ENCODE measurements at regions not wholly inside any gene's neighbourhood (a gene's known extent, or its start where the extent isn't known, plus 50 kb on each side); places are given as distances from the start of the nearest gene placed in this dataset.
A peak's percentile ranks its signal among the peaks of the same experiment; 100 is the strongest.

DNA sequence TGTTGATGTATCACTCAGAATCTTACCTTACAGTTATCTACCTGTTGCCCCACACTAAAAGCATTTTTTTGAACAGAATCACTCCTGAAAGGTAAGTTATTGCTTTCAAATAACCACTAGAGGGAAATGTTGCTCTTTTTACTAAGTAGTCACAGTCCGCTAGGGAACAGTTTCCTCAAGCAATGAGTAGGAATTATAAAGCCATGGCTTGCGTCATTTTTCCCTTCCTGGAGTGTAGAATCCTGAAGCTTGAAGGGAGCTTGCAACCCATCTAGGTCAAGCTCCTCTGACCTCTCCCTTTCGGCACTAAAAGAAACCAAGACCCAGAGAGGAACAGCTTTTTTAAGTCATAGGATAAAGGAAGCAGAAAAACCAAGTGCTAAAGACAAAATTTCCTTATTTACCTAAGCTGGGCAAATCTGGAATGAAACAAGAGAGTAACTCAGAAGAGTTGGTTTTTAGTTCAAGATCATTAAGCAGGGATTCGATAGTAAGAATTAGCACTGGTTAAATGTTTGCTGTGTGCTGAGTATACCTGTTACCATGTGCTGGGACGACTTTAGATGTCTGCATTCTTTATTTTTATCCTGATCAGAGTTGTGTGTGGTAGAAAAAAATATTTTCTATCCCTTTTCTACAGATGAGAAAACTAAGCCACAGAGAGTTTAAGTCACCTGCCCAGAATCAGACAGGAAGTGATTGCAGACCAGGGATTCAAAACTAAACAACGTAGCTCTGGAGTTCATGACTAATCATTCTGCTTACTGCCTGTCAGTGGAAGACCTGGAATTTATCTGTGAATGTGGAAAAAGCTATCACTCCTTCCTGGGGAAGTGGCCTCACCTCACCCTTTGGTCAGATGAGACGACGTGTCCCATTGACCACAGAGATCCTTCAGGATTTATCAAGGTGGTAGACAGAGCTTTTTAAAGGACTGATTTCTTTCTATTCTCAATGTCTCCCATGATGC is 631.5 kb downstream of the RAB28 start:
- Histone ChIP-seq H3K9ac (no peak overlapping the region), H3K27me3 (ENCODE audit: control insufficient read depth, insufficient read depth, low read length) (no peaks in the 10 kb centered on the region), H3K27ac (no peak overlapping the region), H3K4me2 (ENCODE audit: low read length) (no peak overlapping the region), H3K36me3 (ENCODE audit: control insufficient read depth, insufficient read depth, low read length) (no peaks in the 10 kb centered on the region), H3K4me1 (no peaks in the 10 kb centered on the region), H3K4me3 (ENCODE audit: low read depth, low read length) (no peak overlapping the region), H2AFZ (no peak overlapping the region), H3K9me3 (ENCODE audit: control insufficient read depth, low read length) (no peaks in the 10 kb centered on the region), H3K79me2 (no peaks in the 10 kb centered on the region)
- TF ChIP-seq, protein P1, sequence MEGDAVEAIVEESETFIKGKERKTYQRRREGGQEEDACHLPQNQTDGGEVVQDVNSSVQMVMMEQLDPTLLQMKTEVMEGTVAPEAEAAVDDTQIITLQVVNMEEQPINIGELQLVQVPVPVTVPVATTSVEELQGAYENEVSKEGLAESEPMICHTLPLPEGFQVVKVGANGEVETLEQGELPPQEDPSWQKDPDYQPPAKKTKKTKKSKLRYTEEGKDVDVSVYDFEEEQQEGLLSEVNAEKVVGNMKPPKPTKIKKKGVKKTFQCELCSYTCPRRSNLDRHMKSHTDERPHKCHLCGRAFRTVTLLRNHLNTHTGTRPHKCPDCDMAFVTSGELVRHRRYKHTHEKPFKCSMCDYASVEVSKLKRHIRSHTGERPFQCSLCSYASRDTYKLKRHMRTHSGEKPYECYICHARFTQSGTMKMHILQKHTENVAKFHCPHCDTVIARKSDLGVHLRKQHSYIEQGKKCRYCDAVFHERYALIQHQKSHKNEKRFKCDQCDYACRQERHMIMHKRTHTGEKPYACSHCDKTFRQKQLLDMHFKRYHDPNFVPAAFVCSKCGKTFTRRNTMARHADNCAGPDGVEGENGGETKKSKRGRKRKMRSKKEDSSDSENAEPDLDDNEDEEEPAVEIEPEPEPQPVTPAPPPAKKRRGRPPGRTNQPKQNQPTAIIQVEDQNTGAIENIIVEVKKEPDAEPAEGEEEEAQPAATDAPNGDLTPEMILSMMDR (IDR thresholded peaks at IDR 0.05) = peak; percentile 37

DNA sequence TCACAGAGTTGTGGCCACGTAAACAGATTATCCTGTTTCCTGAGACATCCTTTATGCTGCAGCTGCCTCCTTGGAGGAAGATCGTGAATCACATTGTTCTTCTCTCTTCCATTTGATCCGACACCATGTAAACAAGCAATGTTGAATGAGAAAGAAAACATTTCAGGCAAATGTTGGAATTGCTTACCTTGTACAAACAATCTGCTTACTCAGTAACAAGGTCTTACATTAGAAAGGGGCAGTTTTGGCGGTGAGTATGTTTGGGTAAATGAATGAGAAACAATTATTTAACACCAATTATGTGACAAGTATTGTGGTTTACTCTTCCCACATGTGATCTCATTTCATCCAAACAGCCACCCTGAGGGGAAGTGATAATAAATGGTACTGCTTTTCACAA is 637.8 kb downstream of the RAB28 start:
- H3K4me3 ChIP-seq (ENCODE audit: low read depth, low read length) = no peak overlapping the region
- H3K4me1 ChIP-seq = no peaks in the 10 kb centered on the region
- no peak overlapping the region for H3K27ac ChIP-seq
- TF ChIP-seq, protein P1 (IDR thresholded peaks at IDR 0.05) = no peak
- no peak overlapping the region for H3K4me2 ChIP-seq (ENCODE audit: low read length)
- no peaks in the 10 kb centered on the region for H3K36me3 ChIP-seq (ENCODE audit: control insufficient read depth, insufficient read depth, low read length)
- no peaks in the 10 kb centered on the region for H3K79me2 ChIP-seq
- no peaks in the 10 kb centered on the region for H3K27me3 ChIP-seq (ENCODE audit: control insufficient read depth, insufficient read depth, low read length)
- no peak overlapping the region for H2AFZ ChIP-seq
- H3K9ac ChIP-seq = no peak overlapping the region
- no peaks in the 10 kb centered on the region for H3K9me3 ChIP-seq (ENCODE audit: control insufficient read depth, low read length)

DNA sequence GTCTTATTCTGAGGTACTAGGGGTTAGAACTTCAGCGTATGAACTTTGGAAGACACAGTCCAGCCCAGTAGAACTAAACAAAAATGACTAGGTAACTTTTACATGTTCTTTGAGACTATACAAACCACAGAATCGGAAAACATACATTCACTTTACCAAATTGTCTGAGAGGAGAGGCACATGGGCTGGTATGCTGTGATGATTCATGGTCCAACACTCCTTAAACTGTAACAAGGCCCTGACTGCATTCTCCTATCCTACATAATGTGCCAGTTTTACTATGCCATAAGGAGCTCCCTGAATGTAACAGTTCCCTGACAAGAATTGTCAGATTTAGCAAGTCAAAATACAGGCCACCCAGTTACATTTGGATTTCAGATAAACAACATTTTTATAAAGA is 640.0 kb downstream of the RAB28 start:
- Histone ChIP-seq H3K27ac (no peak overlapping the region), H3K4me3 (ENCODE audit: low read depth, low read length) (no peak overlapping the region), H3K4me2 (ENCODE audit: low read length) (no peak overlapping the region), H2AFZ (no peak overlapping the region), H3K9me3 (ENCODE audit: control insufficient read depth, low read length) (no peaks in the 10 kb centered on the region), H3K27me3 (ENCODE audit: control insufficient read depth, insufficient read depth, low read length) (no peaks in the 10 kb centered on the region), H3K79me2 (no peaks in the 10 kb centered on the region), H3K4me1 (no peaks in the 10 kb centered on the region), H3K36me3 (ENCODE audit: control insufficient read depth, insufficient read depth, low read length) (no peaks in the 10 kb centered on the region), H3K9ac (no peak overlapping the region)
- TF ChIP-seq, protein P1 (IDR thresholded peaks at IDR 0.05) = no peak

DNA sequence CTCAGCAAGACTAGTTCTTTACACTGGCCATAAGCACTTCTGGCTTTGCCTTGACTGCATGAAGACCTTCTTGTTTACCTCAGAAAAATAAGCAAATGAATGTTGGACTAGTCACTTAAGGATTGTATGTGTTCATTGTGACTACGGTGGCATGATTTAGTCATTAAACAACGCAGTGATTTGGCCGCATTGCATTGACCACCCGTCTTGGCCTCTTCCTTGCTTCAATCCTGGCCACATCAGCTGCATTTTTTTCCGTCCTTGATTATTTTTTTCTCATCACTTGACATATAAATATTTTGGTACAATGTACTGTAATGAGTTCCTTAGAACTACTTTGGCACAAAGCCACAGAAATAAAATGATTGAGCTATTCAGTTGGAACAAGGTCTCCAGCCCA is 656.2 kb downstream of the RAB28 start:
- Histone ChIP-seq H3K4me3 (ENCODE audit: low read depth, low read length) (no peak overlapping the region), H3K4me1 (no peaks in the 10 kb centered on the region), H3K9ac (no peak overlapping the region), H3K27me3 (ENCODE audit: control insufficient read depth, insufficient read depth, low read length) (no peaks in the 10 kb centered on the region), H3K36me3 (ENCODE audit: control insufficient read depth, insufficient read depth, low read length) (no peaks in the 10 kb centered on the region), H3K9me3 (ENCODE audit: control insufficient read depth, low read length) (no peaks in the 10 kb centered on the region), H2AFZ (no peak overlapping the region), H3K4me2 (ENCODE audit: low read length) (no peak overlapping the region), H3K79me2 (no peaks in the 10 kb centered on the region), H3K27ac (no peak overlapping the region)
- TF ChIP-seq, protein P1 (IDR thresholded peaks at IDR 0.05) = no peak

DNA sequence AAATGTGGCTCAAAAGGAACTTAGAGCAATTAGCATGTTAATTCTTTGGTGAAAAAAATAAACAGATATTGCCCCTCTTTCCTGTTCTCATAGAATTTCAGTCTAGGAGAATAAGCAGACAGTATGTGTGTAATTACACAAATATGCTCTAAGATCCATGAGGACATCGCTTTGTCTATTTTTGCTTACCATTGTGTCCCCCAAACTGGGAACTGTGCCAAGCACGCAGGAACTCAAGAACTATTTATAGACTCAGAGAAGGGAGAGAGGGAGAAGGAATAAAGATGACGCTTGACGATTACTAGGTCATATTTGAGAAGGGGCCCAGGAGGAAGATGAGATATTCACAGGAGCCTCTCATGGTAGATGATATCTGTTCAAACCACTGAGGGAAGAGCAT is 692.6 kb downstream of the RAB28 start:
- H3K79me2 ChIP-seq = no peaks in the 10 kb centered on the region
- no peak overlapping the region for H3K27ac ChIP-seq
- no peak overlapping the region for H3K4me3 ChIP-seq (ENCODE audit: low read depth, low read length)
- no peaks in the 10 kb centered on the region for H3K9me3 ChIP-seq (ENCODE audit: control insufficient read depth, low read length)
- no peaks in the 10 kb centered on the region for H3K4me1 ChIP-seq
- no peaks in the 10 kb centered on the region for H3K36me3 ChIP-seq (ENCODE audit: control insufficient read depth, insufficient read depth, low read length)
- no peak overlapping the region for H3K4me2 ChIP-seq (ENCODE audit: low read length)
- no peak overlapping the region for H3K9ac ChIP-seq
- no peak overlapping the region for H2AFZ ChIP-seq
- TF ChIP-seq, protein P1 (IDR thresholded peaks at IDR 0.05) = no peak
- H3K27me3 ChIP-seq (ENCODE audit: control insufficient read depth, insufficient read depth, low read length) = no peaks in the 10 kb centered on the region
